HG02763 (cell line): ENCODE measurements at regions not wholly inside any gene's neighbourhood (a gene's known extent, or its start where the extent isn't known, plus 50 kb on each side); places are given as distances from the start of the nearest gene placed in this dataset.
"Not testable (repeated sequence)": the region's sequence is repeated elsewhere in the genome, so short reads cannot be mapped to it uniquely, and the experiment has no call there.

Experiments used
- ATAC-seq: cut with Tn5 transposase; IDR thresholded peaks from one replicate; pipeline ENCODE4 v1.9.1; 2021; ENCODE audit warnings: mild to moderate bottlenecking, moderate library complexity; ENCODE audit not compliant: unreplicated experiment

DNA sequence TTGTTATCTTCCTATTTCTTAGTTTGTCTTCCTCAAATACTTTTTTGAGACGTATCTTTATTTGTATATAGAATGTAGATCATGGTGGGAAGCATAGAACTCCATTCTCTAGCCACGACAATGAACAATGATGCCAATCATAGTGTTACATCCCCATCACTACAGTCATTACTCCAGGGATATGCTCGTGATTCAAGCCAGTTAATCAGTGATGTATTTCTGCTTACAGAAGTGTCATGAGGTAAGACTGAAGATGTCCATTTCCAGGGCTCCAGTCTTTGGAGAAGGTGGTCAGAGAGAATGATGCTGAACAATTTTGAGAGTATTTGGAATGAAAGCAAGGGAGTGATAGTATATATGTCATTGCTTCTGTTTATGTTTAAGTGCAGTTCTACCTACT, 777.2 kb upstream of the TMEFF2 start:
- ATAC-seq: no peak

DNA sequence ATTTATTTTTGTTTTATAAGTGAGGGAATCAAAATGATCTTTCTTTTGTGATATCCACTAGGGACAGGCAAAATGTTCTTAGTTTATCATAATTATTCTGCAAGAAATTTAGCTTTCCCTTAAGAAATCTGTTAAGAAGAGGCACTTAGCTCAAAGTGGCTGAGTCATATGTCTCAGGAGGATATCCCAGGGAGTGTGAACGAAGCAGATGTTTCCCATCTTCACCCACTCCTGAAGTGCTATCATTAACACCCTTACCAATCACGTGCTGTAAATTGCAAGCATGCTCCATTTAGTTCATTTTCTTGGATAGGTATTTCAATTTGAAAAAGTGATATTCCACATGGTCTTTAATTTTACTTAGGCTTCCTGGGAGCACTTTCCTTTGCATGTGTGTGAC, 774.3 kb upstream of the TMEFF2 start:
- ATAC-seq: no peak

DNA sequence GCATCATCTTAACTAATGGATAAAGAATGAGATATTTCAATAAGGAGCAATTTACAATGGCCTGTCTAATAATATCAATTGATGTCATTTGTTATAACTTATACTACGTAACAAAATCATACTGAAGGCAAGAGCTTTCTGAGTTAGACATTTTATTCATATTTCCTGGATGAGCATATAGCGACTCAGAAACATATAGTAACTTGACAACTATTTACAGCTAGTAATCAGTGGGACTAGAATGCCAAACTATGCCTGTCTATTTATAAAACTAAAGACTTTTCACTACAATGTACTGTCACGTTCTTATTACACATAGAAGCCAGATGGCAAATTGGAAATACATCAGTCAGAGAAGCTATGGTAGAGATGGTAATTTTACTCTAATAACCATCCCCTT, 766.2 kb upstream of the TMEFF2 start:
- ATAC-seq: no peak

DNA sequence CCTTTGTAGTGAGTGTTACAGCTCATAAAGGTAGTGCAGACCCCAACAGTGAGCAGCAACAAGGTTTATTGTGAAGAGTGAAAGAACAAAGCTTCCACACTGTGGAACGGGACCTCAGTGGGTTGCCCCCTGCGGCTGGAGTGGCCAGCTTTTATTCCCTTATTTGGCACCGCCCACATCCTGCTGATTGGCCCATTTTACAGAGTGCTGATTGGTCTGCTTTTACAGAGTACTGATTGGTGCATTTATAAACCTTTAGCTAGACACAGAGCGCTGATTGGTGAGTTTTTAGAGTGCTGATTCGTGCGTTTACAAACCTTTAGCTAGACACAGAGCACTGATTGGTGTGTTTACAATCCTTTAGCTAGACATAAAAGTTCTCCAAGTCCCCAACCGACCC, 763.9 kb upstream of the TMEFF2 start:
- ATAC-seq: not testable (repeated sequence)

DNA sequence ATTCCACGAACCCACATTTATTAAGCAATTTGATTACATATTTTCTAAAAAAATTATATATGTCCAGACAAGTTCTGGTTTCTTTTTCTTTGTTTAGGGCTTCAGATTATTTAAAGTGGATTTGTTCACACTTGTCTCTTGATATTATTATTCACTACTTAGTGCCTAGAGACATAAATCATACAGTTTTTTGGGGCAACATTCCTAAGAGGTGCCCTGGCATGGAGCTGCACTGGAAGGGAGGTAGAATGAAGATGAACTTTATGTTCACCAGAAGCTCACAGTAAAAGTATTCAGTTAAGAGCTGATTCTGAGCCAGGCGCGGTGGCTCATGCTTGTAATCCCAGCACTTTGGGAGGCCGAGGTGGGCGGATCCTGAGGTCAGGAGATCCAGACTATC, 762.7 kb upstream of the TMEFF2 start:
- ATAC-seq: no peak

DNA sequence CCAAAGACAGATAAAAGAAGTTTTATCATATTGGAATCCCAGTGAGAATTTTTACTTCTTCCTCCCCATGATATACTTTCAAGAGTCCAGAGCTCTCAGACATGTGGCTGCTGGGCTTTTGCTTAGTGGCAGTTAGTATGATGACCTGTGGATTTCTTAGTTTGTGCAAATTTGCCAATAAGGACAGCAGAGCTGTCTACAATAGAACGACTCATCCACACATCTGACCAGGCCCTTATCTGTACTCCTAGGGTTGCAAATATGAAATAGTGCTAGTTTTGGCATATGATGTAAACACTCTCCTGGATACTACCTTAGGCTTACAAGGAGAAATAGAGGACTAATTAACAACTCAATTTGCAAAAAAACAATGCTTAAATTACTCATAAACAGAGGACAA, 758.4 kb upstream of the TMEFF2 start:
- no peak for ATAC-seq

DNA sequence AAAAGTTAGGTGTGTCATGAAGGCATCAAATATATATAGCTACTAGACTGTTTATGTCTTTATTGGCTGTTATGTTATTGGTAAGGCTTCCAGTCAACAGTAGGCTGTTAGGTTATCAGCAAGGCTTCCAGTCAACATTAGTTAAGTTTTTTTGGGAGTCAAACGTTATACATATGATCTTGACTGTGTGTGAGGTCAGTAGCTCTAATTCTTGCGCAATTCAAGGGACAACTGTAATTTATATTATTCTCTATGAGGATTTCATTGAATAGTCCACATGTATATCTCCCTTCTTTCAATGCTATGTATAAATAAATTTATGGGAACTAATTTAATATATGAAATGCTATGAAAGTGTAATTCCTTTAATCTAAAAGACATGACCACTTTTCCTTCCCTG, 757.5 kb upstream of the TMEFF2 start:
- ATAC-seq: no peak

DNA sequence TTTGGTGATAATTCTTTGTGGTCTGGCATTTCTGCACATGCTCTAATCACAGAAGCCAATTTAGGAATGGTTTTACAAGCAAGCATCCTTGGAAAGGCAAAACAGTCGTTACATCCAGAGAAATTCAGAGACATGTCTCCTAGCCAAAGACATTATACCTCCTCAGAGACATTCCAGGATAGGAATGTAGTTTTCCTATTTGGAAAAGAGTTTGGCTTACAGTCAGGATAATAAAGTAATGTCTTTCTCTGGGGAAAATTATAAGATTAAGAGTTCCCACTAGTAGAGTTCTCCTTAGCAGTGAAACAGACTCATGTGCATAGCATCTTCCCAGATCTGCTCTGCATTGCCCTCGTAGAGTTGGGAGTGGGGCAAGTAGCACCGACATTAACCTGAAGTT, 753.6 kb upstream of the TMEFF2 start:
- no peak for ATAC-seq

DNA sequence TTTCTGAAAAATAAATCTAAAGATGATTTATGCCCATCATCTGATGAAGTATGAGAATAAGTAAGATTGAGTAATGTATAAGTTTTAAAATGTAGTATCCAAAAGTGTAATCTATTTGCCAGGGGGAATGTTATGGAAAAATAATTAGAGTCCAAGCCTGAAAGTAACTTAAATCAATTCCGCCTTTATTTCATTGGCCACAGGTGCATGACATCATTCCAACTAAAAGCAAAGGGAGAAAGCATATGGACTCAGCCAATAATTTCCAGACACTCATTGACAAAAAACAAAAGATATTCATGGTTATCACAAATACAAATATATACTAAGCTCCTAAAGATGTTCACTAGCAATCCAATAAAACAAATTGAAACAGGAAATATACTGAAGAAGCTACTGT, 752.6 kb upstream of the TMEFF2 start:
- ATAC-seq: no peak

DNA sequence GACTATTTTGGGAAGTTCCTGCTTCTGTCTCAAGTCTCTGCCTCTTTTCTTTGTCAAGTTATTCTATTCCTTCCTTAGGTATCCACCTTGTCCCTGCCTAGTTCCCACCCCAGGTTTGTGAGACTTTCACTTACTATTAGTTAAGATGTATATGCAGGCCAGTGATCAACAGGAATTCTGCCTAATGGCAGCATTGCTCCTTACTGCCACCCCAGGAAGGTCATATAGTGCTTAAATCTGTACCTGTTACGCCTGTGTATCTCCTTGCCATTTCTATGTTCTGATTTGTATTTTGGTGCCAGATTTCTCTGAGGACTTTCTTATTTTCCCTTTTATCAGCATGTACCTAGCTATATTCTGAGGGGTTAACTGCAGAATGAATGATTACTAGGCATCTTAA, 746.0 kb upstream of the TMEFF2 start:
- ATAC-seq: no peak

DNA sequence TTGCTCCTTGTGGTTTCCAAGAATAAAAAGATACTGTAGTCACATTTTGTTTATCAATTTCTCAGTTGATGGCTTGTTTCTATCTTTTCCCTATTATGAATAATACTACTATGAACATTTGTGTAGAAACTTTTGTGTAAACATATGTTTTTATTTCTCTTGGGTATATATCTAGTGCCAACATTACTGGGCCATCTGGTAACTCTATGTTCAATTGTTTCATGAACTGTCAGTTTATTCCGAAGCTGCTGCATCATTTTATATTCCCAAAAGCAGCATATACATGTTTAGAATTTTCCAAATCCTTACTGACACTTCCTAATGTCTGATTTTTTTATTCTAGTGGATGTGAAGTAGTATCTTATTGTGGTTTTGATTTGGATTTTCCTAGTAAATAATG, 737.6 kb upstream of the TMEFF2 start:
- no peak for ATAC-seq

DNA sequence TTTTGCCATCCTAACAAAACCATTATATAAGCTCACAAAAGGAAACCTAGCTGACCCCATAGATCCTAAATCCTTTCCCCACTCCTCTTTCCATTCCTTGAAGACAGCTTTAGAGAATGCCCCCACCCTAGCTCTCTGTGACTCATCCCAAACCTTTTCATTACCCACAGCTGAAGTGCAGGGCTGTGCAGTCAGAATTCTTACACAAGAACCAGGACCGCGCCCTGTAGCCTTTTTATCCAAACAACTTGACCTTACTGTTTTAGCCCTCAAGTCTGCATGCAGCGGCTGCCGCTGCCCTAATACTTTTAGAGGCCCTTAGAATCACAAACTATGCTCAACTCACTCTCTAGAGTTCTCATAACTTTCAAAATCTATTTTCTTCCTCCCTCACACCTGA, 726.9 kb upstream of the TMEFF2 start:
- ATAC-seq: not testable (repeated sequence)

DNA sequence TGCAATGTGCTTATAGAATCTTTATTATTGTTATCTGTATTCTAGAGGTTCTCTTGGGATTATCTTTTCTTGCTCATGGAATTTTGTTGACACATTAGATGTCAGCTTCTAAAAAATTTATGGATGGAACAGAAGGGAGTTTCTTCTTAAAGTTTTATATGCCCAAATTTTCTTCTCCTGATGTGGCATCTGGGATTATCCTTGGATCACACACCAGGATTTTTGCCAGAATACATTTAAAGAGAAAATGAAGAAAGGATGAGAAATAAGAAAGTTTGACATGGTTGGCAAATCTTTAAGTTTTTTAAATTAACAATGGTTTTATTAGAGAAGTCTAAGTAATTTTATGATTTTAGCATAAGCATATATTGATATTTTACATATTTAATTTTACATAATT, 706.7 kb upstream of the TMEFF2 start:
- no peak for ATAC-seq

DNA sequence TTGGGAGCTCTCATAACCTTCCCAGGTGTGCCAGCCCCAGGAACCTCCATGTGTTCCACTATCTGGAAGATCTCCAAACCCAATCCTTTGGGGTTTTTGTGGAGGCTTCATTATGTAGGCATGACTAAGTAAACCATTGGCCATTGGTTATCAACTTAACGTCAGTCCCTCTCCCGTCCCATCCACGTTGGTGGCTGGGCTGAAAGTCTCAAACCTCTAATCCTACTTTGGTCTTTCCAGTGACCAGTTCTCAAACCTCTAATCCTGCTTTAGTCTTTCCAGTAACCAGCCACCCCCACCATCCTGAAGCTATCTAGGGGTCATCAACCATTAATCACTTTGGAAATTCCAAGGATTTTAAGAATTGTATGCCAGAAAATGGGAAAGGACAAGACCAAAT, 704.7 kb upstream of the TMEFF2 start:
- no peak for ATAC-seq

DNA sequence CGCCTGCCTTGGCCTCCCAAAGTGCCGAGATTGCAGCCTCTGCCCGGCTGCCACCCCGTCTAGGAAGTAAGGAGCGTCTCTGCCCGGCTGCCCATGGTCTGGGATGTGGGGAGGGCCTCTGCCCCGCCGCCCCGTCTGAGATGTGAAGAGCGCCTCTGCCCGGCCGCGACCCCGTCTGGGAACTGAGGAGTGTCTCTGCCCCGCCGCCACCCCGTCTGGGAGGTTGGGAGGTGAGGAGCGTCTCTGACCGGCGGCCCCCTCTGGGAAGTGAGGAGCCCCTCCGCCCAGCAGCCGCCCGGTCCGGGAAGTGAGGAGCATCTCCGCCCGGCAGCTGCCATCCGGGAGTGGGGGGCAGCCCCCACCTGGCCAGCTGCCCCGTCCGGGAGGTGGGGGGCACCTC, 699.2 kb upstream of the TMEFF2 start:
- ATAC-seq: not testable (repeated sequence)

DNA sequence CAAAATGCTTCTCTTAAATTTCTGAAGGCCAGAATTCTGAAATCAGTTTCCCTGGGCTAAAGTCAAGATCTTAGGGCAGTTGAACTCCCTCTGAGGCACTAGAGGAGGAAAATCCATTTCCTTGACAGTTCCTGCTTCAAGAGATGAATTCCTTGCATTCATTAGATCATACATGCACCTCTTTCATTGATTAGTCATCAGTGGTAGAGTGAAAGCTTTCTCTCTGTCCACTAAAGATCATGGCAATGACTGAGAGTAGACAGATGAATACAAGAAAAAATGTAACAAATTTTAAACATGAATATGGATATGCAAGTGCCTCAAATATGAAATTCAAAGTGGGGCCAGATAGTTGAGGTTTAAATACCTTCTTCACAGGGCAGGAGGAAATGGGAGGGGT, 693.4 kb upstream of the TMEFF2 start:
- no peak for ATAC-seq

DNA sequence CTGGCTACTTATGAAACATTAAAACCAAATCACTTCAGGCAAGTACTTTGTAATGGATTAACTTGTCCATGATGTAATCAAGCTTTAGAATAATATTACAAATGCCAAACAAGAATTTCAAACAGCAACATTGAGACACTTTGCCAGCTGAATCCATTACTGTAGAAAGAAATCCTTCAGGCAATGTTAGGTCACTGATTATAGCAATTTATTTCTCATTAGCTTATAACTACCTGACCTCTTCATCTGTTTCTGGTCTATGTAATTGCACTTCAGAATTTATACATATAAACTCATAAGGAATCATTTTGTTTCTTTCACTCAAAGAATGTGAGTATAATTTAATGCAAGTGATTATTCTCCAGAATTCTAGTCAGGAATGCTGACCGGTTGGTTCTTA, 692.6 kb upstream of the TMEFF2 start:
- no peak for ATAC-seq

DNA sequence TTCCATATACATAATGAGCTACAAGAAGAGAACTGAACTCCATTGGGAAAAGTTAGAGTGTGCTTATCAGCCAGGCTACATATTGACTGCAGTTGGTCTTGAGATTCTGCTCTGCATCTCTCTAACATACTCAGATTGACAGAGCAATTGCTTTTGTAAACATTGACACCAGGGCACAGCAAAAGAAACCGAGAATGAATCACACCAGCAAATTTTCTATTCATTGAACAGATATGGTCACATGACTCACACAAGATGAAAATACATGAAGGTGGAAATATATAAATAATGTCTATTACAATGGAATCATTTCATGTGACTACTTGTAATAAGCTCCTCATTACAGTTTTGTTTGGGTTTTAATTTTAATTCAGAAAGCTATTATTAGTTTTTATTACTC, 691.9 kb upstream of the TMEFF2 start:
- ATAC-seq: no peak

DNA sequence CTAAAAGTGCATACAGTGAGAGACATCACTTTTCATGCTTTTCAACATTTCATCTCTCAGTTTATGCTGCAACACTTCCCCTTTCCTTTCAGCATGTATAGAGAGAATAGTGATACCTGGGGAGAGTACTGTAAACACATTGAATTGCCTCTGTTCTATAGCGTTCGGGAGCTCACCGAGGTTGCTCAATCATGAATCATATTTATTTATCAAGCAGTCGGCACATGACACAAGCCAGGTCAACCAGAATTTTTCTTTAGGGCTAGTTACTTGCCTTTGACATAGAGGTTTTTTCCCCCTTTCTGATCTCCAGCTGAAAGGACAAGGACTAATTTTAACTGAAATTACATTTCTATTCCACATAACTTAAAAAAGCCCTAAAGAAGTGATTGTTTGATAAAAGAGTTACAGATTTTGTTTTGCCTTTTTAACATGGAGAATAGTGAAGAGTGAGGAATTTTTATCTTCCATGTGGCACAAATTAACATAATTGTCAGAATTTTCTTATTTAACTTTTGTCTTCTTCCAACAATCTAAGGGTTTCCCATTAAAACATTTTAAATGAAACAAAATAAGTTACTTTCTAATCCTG, 690.9 kb upstream of the TMEFF2 start:
- ATAC-seq: no peak

DNA sequence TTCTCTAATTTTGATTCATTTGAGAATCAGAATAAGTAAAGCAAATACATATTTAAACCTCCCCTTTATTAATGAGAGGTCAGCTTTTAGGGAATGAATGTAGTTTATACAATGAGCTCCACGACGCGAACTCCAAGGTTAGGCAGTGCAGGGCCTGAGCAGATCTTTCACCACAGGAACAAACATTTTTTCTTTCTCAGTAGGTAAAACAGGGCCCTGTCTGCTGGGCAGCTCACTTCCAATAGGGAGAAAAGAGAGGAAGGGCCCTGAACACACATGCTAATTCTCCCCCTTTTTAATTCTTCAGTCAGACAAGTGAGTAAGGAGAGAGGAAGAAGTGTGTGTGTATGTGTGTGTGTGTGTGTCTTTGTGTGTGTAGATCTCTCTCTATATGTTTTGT, 682.4 kb upstream of the TMEFF2 start:
- no peak for ATAC-seq

DNA sequence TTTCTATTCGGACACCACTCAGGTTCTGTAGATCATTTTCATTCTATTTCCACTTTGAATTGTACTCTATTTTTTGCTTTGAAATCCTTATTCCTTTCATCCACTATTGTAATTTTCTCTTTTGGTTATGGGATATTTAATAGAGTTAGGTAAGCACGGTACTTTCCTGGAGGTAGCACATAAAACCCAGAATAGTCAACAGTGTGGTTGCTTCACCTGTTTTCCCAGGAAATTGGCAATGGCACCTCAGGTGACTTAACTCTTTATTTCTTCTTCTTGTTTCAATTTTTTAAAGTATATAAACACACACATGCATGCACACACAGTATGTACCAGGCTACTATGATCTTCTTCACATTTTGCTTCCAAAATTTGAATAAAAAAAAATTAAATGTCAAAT, 682.0 kb upstream of the TMEFF2 start:
- ATAC-seq: no peak

DNA sequence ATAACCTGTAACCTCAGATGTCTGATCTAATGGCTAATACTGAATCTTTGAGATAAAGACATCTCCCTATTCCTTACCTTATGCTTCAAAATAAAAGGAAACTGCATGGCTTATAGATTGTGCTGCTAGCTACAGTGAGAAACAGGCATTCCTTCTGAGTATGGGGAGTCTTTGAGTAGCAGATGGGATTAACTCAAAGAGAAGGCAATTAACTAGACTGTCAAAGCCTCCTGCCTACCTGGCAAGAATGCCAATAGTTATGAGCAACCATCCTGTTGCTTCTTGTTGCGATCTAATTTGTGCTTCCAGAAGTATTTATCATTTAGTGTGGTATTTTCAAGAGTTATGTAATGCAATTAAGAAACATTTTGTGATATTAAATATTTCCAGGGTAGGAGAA, 660.0 kb upstream of the TMEFF2 start:
- ATAC-seq: no peak

DNA sequence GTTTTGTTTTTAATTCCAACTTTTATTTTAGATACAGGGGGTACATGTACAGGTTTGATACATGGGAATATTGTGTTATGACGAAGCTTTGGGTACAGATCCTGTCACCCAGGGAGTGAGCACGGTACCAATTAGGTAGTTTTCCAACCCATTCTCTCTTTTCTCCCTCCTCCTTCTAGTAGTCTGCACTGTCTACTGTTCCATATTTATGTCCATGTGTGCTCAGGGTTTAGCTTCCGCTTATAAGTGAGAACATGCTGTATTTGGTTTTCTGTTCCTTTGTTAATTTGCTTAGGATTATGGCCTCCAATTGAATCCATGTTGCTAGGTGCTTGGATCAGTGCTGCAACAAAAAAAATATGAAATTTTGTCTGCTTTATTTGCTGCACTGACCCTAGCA, 659.3 kb upstream of the TMEFF2 start:
- ATAC-seq: no peak

DNA sequence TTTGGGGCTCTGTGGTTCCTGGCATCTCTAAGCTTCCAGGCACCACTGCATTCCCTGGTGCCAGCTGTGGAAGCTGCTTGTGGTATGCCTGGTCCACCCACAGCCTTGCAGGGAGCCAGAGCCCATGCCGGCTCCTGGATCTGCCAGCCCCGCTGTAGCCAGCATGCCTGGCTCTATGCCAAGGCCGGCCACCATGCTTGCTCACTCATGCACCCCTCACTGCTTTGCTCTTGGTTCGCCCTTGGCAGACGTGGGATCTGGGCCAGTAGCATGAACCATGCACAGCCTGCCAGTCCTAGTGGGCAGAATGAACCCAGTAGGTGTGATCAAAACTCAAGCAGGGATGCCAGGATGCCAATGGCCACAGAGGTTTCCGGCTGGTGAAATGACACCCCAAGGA, 634.2 kb upstream of the TMEFF2 start:
- no peak for ATAC-seq
